Raji (cell line): ENCODE measurements at regions not wholly inside any gene's neighbourhood (a gene's known extent, or its start where the extent isn't known, plus 50 kb on each side); places are given as distances from the start of the nearest gene placed in this dataset.

Experiments
- POLR2A ChIP-seq: IDR thresholded peaks from 2 replicates; pipeline ENCODE4 v1.6.1; 2011; ENCODE audit warnings: low read depth, low read length, control low read depth; ENCODE audit not compliant: insufficient read depth

DNA sequence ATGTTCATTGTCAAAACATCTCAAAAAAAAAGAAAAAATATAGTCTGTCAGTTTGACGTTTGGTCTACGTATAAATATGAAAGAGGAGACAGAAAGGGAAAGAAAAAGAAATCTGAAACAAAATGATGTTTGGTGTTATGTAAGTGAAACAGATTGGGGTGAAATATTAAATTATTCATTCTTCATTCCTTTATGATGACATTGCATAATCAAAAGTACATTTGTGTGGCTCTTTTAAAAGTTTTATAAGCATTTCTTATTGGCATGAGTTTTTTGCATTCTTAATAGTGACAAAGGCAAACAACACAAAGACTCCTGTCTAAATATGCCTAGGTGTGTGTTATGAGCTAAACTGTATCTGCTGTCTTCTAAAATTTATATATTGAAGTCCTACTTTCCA is 232.6 kb downstream of the EFNB2 start:
- no peak for TF ChIP-seq POLR2A

DNA sequence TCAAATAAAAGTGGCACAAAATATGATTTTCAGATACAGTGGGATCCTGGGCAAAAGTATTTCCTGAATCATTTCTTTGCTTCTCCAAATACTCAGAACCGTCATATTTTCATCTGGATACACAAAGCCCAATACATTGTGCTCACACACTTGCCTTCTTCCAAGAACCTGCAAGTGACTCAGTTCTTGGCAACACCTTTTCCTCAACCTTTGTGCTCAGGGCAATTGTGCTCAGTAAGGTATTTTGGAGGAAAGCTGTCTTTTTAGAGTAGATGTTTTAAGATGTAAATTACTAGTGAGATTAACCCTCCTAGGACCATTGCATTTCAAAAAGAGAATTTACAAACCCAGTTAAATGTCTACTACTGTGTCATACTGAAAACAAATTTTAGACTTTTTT is 233.5 kb downstream of the EFNB2 start:
- no peak for TF ChIP-seq POLR2A

DNA sequence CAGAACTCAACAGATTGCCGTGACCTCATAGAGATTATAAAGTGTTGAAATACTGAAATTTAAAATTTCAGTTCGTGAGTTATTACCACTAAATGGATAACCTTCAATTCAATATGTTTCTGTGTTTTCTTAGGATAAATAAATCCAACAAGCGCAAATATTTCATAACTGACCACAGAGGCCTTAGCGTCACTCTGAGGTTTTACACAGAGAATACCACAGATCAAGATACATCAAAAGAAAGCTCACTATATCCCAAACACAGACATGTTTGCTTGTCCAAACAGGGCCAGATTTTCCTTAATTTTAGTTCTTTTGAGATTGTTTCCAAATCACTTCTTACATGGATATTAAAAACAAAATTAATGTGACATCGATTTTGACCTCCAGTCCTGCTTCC is 235.8 kb downstream of the EFNB2 start:
- no peak for TF ChIP-seq POLR2A

DNA sequence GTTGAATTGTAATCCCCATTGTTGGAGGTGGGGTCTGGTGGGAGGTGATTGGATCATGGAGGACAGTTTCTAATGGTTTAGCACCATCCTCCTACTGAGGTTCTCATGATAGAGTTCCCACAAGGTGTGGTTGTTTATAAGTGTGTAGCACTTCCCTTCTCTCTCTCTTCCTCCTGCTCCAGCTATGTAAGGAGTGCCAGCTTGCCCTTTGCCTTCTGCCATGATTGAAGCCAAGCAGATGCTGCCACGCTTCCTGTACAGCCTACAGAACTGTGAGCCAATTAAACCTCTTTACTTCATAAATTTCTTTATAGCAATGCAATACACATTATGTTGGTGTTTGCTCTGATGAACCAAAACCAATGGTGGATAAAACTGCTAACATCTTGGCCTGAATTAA is 238.2 kb downstream of the EFNB2 start:
- no peak for TF ChIP-seq POLR2A

DNA sequence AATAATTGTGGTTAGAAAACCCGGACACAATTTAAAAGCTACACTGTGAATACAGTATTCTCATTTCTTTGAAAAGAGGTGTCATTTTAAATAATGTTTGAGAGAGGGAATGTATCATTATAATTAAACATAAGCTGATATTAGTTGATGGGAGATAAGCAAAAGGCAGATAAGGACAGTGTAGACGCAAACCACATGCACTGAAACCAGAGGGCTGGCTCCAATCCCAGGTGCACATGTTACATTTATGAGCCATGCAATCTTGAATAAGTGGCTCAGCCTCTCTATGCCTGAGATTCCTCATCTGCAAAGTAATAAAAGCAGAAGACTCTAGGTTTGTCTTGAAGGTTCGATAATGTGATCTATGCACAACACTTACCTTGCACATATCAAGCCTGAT is 238.7 kb downstream of the EFNB2 start:
- no peak for TF ChIP-seq POLR2A

DNA sequence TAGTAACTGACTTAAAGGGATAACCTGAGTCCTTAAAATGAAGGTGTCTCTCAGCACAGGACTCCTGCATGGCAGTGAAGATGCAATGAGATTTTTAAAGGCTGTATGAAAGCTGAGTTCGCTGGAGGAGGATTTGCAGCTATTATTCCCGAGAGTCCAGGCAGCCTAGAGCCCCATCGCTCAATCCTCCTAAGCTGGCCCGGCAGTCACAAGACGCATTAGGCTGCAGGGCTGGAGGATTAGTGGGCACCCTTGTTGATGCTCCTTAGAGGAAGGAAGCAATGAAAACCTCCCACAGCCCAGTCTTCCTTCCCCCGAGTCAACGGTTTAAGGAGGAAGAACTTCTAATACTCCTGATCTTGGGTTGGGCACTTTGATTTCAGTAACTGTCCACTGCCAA is 239.5 kb downstream of the EFNB2 start:
- no peak for TF ChIP-seq POLR2A

DNA sequence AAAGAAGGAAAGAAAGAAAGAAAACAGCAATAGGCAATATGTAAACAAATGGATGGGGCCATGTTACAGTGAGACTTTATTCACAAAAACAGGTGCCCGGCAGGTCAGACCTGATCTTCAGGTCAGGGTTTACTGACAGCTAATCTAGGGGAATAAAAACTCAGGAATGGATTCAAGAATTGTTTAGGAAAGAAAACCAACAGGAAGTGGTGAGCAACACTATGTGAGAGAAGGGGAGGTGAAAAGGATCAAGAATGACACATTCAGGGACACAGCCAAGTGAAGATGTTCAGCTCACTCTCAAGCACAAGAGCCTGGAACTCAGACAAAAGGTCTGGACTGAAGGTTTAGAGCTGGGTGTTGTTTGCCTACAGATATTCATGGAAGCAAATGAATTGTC is 244.5 kb downstream of the EFNB2 start:
- no peak for TF ChIP-seq POLR2A

DNA sequence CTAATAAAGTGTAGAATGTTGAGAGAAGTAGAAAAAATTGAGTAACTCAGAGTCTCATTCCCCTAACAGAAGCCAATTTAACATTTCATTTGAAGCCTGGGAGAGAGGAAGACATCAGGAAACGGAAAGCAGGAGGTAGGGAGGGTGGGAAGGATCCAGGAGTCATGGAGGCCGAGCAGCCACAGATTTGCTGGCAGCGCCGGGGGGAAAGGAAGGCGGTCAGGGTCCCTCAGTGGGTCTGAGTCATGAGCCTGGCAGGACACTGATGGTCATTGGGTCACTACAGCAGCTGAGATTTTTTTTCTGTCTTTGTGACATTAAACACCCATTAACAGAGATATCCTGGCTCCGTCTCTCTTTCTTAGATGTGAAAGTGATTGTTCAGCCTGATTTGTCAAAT is 248.1 kb downstream of the EFNB2 start:
- no peak for TF ChIP-seq POLR2A

DNA sequence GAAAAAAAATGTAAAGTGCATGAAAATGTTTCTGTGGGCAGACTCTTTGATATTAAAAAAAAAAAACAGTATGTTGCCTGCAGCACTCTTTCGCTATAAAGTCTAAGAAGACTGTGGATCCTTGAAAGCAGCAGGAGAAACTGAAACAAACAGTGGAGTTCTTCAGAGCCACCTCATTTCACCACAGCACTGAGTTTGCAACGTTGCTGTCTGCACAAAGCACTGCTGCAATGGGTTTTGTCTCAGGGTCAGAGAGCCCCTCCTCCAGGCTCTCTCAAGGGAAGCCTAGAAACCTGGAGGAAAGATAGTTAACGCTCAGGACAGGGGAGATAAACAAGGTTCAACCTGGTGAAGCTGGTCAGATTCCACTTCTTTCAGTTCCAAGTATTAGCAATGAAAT is 248.7 kb downstream of the EFNB2 start:
- TF ChIP-seq POLR2A = no peak

DNA sequence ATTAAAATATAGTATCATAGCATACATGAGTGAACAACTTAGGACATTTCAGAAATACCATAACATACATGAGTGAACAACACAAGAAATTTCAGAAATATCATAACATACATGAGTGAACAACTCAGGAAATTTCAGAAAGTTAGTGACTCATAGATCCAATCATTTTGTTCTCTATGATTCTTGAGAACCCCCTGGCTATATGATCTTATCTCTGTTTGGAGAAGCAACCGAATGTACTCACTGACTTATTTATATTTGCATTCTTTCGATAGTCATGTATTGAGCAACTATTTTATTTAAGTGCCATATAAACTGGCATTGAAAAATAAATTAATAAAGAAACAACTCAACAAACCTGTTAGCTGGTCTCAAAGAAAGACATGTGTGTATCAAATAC is 251.1 kb downstream of the EFNB2 start:
- no peak for TF ChIP-seq POLR2A

DNA sequence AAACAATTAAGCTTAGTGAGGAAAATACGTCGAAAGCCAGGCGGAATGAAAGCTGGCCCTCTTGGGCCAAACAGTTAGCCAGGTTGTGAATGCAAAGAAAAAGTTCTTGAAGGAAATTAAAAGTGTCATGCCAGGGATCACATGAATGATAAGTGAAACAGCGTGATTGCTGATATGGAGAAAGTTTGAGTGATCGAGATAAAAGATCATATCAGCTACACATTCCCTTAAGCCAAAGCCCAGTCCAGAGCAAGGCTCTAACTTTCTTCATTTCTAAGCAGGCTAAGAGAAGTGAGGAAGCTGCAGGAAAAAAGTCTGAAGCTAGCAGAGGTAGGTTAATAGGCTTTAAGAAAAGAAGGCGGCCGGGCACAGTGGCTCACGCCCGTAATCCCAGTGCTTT is 254.0 kb downstream of the EFNB2 start:
- TF ChIP-seq POLR2A = no peak

DNA sequence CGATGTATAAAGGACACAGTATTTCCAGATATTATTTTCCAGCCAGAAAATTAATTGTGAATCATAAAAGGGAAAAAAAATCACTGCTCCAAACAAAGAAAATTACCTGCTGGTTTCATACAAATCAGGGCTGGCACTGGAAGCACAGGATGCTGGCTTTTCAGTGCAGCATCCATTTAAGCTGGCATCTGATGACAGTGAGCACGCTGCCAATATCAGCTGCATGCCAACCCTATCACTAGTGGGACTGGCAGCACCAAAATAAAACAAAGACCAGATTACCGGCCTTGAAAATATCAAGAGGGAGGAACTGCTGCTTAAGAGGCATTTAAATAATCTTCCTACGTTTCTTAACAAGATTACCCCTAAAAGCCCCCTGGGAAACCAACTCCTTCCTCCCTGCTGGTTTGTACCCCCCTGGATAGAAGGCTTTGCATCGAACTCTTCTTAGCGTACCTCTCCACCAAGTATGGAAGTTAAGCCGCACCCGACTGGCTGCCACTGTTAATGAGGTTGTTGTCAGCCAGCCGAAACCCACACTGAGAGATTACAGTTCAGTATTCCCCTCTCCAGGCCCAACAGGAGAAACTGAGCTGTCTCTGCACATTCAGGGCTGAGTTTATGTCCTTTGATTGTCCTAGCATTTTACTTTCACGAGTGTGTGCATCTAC is 257.8 kb downstream of the EFNB2 start:
- no peak for TF ChIP-seq POLR2A

DNA sequence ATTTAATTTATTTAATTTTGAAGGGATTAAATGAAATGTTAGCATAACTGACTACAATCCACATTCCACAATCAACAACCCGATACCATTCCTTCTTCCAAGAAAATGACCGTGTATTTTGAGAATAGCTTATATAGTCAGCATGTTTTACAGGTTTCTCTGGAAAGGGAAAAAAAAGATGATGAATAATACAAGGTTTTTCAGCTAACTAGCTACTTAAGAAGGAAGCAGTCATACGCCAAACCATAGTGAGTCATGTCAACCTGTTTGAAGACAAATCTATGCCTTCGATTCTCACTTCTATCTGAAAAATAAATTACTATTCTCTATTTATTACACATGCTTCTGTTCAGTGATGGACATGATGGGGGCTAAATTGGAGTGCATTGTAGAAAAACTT is 258.6 kb downstream of the EFNB2 start:
- no peak for TF ChIP-seq POLR2A

DNA sequence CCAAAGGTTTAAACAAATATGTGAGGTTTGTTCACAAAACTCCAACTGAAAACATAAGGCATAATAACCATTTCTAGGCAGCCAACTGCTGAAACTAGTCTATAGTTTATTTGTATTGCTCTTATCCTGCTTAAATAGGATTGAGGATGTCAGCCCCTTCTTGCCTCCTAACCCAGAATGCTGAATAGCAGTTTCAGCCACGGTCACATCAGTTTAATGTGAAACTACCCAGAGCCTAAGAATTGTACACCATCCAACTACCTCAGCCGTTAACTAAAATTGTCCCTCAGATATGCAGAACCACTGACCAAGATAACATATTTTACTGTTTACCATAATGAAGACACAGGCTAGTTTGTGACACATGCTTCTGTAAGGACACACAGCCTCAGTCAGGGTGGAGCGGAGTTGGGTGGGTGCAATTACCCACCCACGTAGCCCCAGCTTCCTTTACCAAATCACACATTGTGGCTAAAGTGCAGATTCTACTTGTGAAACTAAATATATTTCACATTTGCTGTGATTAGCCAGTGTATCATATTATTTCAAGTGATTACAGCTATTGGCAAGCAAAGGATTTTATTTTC is 259.9 kb downstream of the EFNB2 start:
- TF ChIP-seq POLR2A = no peak

DNA sequence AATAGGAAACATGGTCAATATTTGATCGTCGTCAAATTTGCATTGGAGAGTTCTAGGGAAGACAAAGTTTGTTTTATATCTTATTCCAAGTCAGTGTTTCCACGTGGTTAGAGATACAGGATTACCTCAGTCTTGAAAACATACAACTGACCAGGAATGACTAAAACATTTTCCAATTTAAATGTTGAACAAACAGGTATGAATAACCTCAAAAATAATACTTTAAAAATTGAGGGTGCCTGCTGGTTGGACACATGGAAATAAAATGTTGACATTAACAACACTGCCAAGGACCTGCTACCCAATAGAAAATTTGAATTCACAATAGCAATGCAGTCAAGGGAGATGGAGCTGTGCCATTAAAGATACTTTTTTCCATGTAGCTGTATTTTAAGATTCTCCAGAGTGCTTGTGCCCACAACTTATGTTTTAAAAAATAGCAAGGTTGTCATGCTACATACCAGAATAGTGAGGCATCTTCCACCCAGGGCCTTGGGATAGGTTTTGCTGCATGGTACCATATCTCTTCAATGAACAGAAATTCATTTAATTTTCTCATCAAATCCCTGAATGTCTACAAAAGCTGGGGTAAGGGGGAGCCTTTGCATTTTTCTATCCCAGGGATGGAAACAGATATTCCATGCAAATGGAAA is 260.8 kb downstream of the EFNB2 start:
- no peak for TF ChIP-seq POLR2A

DNA sequence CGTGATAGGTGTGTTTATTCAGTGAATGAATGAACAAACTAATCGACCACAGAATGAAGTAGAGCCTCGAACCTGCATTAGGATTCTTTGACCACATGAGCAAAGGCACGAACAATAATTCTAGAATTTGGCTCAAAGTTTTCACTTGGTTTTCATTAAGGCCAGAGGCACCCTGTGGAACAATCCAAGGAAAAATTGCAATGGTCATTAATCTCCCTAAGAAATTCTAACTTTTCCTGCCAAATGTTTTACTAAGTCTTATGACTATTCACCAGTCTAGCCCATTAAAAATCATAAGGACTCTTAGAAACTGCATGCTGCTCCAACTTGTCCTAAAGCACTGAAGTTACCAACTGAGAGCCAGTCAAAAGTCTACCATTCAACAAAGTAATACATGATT is 271.7 kb downstream of the EFNB2 start:
- TF ChIP-seq POLR2A = no peak

DNA sequence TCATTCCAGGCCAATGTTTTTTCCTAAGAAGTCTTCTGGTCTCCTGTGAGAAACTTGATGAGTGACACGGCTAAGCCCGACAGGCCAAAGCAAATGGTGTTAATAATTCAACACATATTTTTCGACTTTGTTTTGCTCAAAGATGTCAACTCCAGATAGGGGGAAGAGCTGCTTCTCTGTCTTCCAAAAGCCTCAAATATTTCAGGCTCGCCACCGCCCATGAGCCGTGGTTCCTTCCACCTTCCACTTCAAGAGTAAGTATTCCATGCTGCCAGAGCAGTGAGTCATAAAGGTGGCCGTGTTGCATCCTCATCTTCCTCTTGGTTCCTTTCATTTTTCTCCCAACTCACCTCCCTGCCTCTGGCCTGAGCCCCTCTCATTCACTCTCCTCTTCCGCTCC is 272.6 kb downstream of the EFNB2 start:
- TF ChIP-seq POLR2A = no peak
